OCI-LY7 (cell line): ENCODE measurements at regions not wholly inside any gene's neighbourhood (a gene's known extent, or its start where the extent isn't known, plus 50 kb on each side); places are given as distances from the start of the nearest gene placed in this dataset.

ENCODE experiments used
- EZH2phosphoT487 ChIP-seq: fragments of 200-600 bp; sonication (generic); IDR thresholded peaks from 2 replicates; pipeline ENCODE4 v1.6.1; 2018; ENCODE audit warnings: low read depth, borderline replicate concordance, mild to moderate bottlenecking, mixed run types, antibody characterized with exemption, low read length, moderate library complexity, mixed read lengths
- TF ChIP-seq, protein P1 (sequence below): fragments of 200-600 bp; sonication (generic); conservative IDR thresholded peaks from 2 replicates; pipeline ENCODE4 v1.5.1; 2014; ENCODE audit warnings: mild to moderate bottlenecking, antibody characterized with exemption, low read length, moderate library complexity, mixed read lengths

DNA sequence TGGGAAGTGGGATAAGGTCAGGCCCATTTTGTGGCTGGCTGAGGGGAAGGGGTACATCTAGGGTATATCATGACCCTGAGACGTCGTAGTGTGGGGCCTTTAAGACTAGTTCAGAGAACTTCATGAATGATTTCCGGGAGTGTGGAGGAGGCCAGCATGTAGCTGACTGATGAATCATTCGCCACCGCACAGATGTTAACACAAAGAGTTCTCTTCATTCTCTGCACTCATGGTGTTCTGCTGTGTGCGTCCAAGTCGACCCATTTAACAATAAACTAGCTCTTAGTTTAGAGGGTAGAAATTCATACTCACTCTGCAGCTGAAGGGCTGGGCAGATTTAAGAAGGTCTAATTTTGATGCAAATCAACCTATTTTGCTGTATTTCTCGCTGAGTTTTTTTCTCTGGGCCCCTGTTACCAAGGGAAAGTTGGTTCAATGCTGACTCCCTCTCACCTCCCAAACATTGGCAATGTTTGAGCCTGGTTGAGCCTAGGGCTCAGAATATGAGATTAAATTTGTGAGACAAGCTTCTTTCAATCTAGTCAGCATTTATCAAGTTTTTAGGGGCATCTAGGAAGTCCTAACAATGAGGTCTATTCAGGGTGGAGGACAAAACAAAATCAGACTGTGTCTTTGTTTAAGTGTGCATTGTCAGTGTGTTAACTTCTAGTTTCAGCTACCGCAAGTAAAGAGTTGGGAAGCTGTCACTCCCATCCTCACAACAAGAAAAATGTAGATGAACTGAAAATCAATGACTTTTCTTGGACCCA is 106.8 kb upstream of the CBLN4 start:
- TF ChIP-seq, protein P1, sequence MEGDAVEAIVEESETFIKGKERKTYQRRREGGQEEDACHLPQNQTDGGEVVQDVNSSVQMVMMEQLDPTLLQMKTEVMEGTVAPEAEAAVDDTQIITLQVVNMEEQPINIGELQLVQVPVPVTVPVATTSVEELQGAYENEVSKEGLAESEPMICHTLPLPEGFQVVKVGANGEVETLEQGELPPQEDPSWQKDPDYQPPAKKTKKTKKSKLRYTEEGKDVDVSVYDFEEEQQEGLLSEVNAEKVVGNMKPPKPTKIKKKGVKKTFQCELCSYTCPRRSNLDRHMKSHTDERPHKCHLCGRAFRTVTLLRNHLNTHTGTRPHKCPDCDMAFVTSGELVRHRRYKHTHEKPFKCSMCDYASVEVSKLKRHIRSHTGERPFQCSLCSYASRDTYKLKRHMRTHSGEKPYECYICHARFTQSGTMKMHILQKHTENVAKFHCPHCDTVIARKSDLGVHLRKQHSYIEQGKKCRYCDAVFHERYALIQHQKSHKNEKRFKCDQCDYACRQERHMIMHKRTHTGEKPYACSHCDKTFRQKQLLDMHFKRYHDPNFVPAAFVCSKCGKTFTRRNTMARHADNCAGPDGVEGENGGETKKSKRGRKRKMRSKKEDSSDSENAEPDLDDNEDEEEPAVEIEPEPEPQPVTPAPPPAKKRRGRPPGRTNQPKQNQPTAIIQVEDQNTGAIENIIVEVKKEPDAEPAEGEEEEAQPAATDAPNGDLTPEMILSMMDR: no peak
- no peak for TF ChIP-seq EZH2phosphoT487
